ENCODE measurements at regions not wholly inside any gene's neighbourhood (a gene's known extent, or its start where the extent isn't known, plus 50 kb on each side); places are given as distances from the start of the nearest gene placed in this dataset.

GRCh38 chr1:147077081-147077480 is 95.2 kb downstream of the PRKAB2 start:
- peaks cover 16% of the 10 kb centered on the region for H3K9me3 Mint-ChIP-seq
- no peak overlapping the region for H3K27ac Mint-ChIP-seq
- no peak overlapping the region for H3K27ac ChIP-seq (ENCODE audit: low read depth, low read length)
- no peak overlapping the region for H3K9ac ChIP-seq (ENCODE audit: extremely low read depth, low read length, poor library complexity, severe bottlenecking)
- no peak overlapping the region for H3K4me3 ChIP-seq (ENCODE audit: low read length)
- no peaks in the 10 kb centered on the region for H3K4me1 ChIP-seq (ENCODE audit: control insufficient read depth, insufficient read depth, low read length)
- TF ChIP-seq, protein P1, sequence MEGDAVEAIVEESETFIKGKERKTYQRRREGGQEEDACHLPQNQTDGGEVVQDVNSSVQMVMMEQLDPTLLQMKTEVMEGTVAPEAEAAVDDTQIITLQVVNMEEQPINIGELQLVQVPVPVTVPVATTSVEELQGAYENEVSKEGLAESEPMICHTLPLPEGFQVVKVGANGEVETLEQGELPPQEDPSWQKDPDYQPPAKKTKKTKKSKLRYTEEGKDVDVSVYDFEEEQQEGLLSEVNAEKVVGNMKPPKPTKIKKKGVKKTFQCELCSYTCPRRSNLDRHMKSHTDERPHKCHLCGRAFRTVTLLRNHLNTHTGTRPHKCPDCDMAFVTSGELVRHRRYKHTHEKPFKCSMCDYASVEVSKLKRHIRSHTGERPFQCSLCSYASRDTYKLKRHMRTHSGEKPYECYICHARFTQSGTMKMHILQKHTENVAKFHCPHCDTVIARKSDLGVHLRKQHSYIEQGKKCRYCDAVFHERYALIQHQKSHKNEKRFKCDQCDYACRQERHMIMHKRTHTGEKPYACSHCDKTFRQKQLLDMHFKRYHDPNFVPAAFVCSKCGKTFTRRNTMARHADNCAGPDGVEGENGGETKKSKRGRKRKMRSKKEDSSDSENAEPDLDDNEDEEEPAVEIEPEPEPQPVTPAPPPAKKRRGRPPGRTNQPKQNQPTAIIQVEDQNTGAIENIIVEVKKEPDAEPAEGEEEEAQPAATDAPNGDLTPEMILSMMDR (conservative IDR thresholded peaks at IDR 0.05), result no peak
- H3K9me3 ChIP-seq (ENCODE audit: control insufficient read depth, low read length), result peaks cover 11% of the 10 kb centered on the region
- no peaks in the 10 kb centered on the region for H3K36me3 ChIP-seq (ENCODE audit: control insufficient read depth, insufficient read depth, low read length)
- WGBS, 2 experiments (ENCODE audit: insufficient coverage in 1 of 2, insufficient read length in 1 of 2), result 94 to 95% methylated on average over 8 to 28 of the region's 28 CpGs
- H3K4me1 Mint-ChIP-seq, result peaks cover 14% of the 10 kb centered on the region
- no peaks in the 10 kb centered on the region for H3K36me3 Mint-ChIP-seq (ENCODE audit: low read depth)
- peaks cover 98% of the 10 kb centered on the region for H3K27me3 Mint-ChIP-seq (ENCODE audit: insufficient read depth)
- no peak overlapping the region for H3K4me3 Mint-ChIP-seq
- no peak for DNase-seq
- peaks cover 100% of the 10 kb centered on the region for H3K27me3 ChIP-seq (ENCODE audit: control insufficient read depth, insufficient read depth, low read length, poor library complexity, severe bottlenecking)

GRCh38 chr1:147076442-147076841 is 95.8 kb downstream of the PRKAB2 start:
- H3K9me3 Mint-ChIP-seq, result peaks cover 16% of the 10 kb centered on the region
- Histone ChIP-seq H3K36me3 (ENCODE audit: control insufficient read depth, insufficient read depth, low read length) (no peaks in the 10 kb centered on the region), H3K9ac (ENCODE audit: extremely low read depth, low read length, poor library complexity, severe bottlenecking) (no peak overlapping the region), H3K4me3 (ENCODE audit: low read length) (no peak overlapping the region), H3K4me1 (ENCODE audit: control insufficient read depth, insufficient read depth, low read length) (no peaks in the 10 kb centered on the region), H3K9me3 (ENCODE audit: control insufficient read depth, low read length) (peaks cover 11% of the 10 kb centered on the region), H3K27ac (ENCODE audit: low read depth, low read length) (no peak overlapping the region), H3K27me3 (ENCODE audit: control insufficient read depth, insufficient read depth, low read length, poor library complexity, severe bottlenecking) (peaks cover 100% of the 10 kb centered on the region)
- H3K4me1 Mint-ChIP-seq, result peaks cover 14% of the 10 kb centered on the region
- 89% methylated on average over 7 of the region's 7 CpGs; no CpG with 5 or more reads in 1 of the 2 experiments for WGBS, 2 experiments (ENCODE audit: insufficient coverage in 1 of 2, insufficient read length in 1 of 2)
- no peak overlapping the region for H3K27ac Mint-ChIP-seq
- DNase-seq, result no peak
- no peaks in the 10 kb centered on the region for H3K36me3 Mint-ChIP-seq (ENCODE audit: low read depth)
- peaks cover 100% of the 10 kb centered on the region for H3K27me3 Mint-ChIP-seq (ENCODE audit: insufficient read depth)
- TF ChIP-seq, protein P1 (conservative IDR thresholded peaks at IDR 0.05), result no peak
- no peak overlapping the region for H3K4me3 Mint-ChIP-seq

DNA sequence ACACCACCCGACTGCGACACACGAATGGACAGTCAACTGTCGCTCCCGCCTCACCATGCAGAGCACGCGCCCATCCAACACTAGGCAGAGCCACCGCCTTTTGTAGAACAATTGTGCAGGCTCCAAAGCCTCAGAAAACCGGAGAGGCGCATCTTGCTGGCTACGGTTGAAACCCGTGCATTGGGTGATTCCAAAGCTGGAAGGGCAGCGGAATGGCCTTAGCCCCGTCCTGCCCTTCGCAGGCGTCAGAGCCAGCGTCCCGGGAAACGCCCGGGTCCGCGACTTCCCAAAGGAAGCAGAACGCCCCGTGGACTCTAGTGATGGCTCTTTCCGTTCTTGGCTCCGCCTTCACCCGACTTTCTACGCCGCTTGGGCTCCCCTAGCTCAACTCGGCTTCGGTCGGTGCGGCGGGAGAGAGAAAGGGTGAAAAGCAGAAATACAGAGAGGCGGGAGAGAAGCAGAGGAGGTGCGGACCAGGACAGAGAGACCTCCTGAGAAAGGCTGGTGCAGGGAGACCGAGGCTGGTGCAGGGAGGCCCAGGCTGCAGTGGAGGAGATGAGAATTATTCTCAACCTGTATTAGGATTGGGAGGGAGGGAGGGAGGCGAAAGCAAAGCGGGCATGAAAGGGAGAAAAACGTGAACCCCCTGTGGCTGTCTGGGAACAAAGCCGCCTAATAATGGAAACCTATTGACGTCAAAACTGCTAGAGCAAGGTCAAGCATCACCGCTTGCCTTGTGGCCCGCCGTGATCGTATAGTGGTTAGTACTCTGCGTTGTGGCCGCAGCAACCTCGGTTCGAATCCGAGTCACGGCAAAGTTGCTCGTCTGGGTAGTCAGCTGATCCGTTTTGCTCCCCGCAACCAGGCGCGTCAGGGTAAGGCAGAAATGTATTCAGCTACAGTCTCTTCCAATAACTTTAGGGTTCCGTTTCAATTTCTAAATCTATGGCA is 99.5 kb downstream of the PRKAB2 start:
- H3K4me1 ChIP-seq (ENCODE audit: control insufficient read depth, insufficient read depth, low read length), result no peaks in the 10 kb centered on the region
- no peak overlapping the region for H3K27ac Mint-ChIP-seq
- H3K4me1 Mint-ChIP-seq, result peaks cover 2% of the 10 kb centered on the region
- TF ChIP-seq, protein P1 (conservative IDR thresholded peaks at IDR 0.05), result no peak
- peaks cover 84% of the 10 kb centered on the region for H3K27me3 Mint-ChIP-seq (ENCODE audit: insufficient read depth)
- H3K9ac ChIP-seq (ENCODE audit: extremely low read depth, low read length, poor library complexity, severe bottlenecking), result no peak overlapping the region
- H3K27ac ChIP-seq (ENCODE audit: low read depth, low read length), result no peak overlapping the region
- peaks cover 11% of the 10 kb centered on the region for H3K9me3 ChIP-seq (ENCODE audit: control insufficient read depth, low read length)
- peak overlapping the region; percentile 68 for H3K4me3 Mint-ChIP-seq
- peak overlapping the region; percentile 71 for H3K4me3 ChIP-seq (ENCODE audit: low read length)
- H3K36me3 ChIP-seq (ENCODE audit: control insufficient read depth, insufficient read depth, low read length), result no peaks in the 10 kb centered on the region
- no peaks in the 10 kb centered on the region for H3K36me3 Mint-ChIP-seq (ENCODE audit: low read depth)
- peaks cover 9% of the 10 kb centered on the region for H3K9me3 Mint-ChIP-seq
- 21 to 31% methylated on average over 42 to 58 of the region's 58 CpGs for WGBS, 2 experiments (ENCODE audit: insufficient coverage in 1 of 2, insufficient read length in 1 of 2)
- DNase-seq, result peak; percentile 77
- peaks cover 77% of the 10 kb centered on the region for H3K27me3 ChIP-seq (ENCODE audit: control insufficient read depth, insufficient read depth, low read length, poor library complexity, severe bottlenecking)

Data from endodermal cell (in vitro differentiated cells).